Vagina (tissue), 2 donors: ENCODE measurements at regions not wholly inside any gene's neighbourhood (a gene's known extent, or its start where the extent isn't known, plus 50 kb on each side); places are given as distances from the start of the nearest gene placed in this dataset.

Experiments
- CTCF ChIP-seq, 3 experiments: fragments of 450-650 bp in 2 of 3; fragments of 200-600 bp in 1 of 3; sonication (generic) in 1 of 3; IDR thresholded peaks; one replicate each; pipeline ENCODE4 v1.5.1; 2017 to 2019; ENCODE audit warnings: antibody characterized with exemption in 3 of 3, mild to moderate bottlenecking in 2 of 3, moderate library complexity in 2 of 3
- POLR2A ChIP-seq, 2 donors: fragments of 450-650 bp; IDR thresholded peaks; one replicate each; pipeline ENCODE4 v1.6.1; 2017; ENCODE audit warnings: antibody characterized with exemption in 2 of 2, mild to moderate bottlenecking in 2 of 2, moderate library complexity in 2 of 2
- POLR2AphosphoS5 ChIP-seq, 2 donors: sonication (generic); formaldehyde crosslinking; IDR thresholded peaks; one replicate each; pipeline ENCODE4 v1.9.0; 2017; ENCODE audit warnings: antibody characterized with exemption in 2 of 2, mild to moderate bottlenecking in 2 of 2, low read depth in 1 of 2; ENCODE audit not compliant: insufficient read depth in 1 of 2

DNA sequence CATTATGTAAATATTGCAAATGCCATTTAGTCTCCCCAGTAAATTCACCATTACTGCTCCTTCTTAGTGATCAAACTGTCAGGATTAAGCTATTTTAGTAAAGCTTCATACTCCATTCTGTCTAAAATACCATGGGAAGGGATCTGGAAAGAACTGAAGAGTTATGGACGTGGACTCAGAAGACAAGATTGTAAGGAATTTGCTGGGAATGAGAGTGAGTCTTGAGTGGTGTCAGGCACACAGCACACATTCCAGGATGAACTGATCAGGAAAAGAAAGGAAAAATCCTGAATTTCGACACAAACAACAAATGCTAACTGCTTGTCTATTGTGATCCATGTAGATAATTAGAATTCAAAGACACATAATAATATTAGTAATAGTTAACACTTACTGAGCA lies 311.0 kb downstream of the CENPC start:
- no peak for TF ChIP-seq CTCF (IDR thresholded peaks at IDR 0.05)
- no peak for TF ChIP-seq POLR2AphosphoS5 (IDR thresholded peaks at IDR 0.05; ENCODE audit: insufficient read depth in 1 of 2, low read depth in 1 of 2)
- no peak for TF ChIP-seq POLR2A (IDR thresholded peaks at IDR 0.05)
